HG03135 (cell line): ENCODE measurements at regions not wholly inside any gene's neighbourhood (a gene's known extent, or its start where the extent isn't known, plus 50 kb on each side); places are given as distances from the start of the nearest gene placed in this dataset.
"Not testable (repeated sequence)": the region's sequence is repeated elsewhere in the genome, so short reads cannot be mapped to it uniquely, and the experiment has no call there.

Experiments used
- ATAC-seq: cut with Tn5 transposase; IDR thresholded peaks from one replicate; pipeline ENCODE4 v1.9.1; 2021; ENCODE audit warnings: mild to moderate bottlenecking, moderate library complexity; ENCODE audit not compliant: unreplicated experiment

- ATAC-seq, result no peak
These were observed 133.2 kb downstream of the LARP7 start for GRCh38 chr4:112770114-112770513.

- ATAC-seq, result no peak
These were observed 138.9 kb downstream of the LARP7 start for GRCh38 chr4:112775801-112776200.

- no peak for ATAC-seq
These were observed 139.6 kb downstream of the LARP7 start for GRCh38 chr4:112776535-112776934.

- no peak for ATAC-seq
These were observed 141.6 kb downstream of the LARP7 start for GRCh38 chr4:112778520-112778919.

GRCh38 chr4:112793033-112793432, 156.1 kb downstream of the LARP7 start:
- no peak for ATAC-seq

GRCh38 chr4:112800001-112800400, 163.1 kb downstream of the LARP7 start:
- ATAC-seq, result no peak

GRCh38 chr4:112801341-112801740, 164.4 kb downstream of the LARP7 start:
- no peak for ATAC-seq

- ATAC-seq, result no peak
These were observed 165.8 kb downstream of the LARP7 start for GRCh38 chr4:112802780-112803179.

GRCh38 chr4:112807083-112807482, 170.1 kb downstream of the LARP7 start:
- peak; percentile 80 for ATAC-seq

- ATAC-seq, result no peak
These were observed 171.1 kb downstream of the LARP7 start for GRCh38 chr4:112808001-112808400.

- ATAC-seq, result no peak
These were observed 176.8 kb downstream of the LARP7 start for GRCh38 chr4:112813790-112814189.

- ATAC-seq, result peak; percentile 91
These were observed 181.1 kb downstream of the LARP7 start for GRCh38 chr4:112817933-112818593.

- ATAC-seq, result peak; percentile 31
These were observed 181.6 kb downstream of the LARP7 start for GRCh38 chr4:112818594-112818965.

- no peak for ATAC-seq
These were observed 182.8 kb downstream of the LARP7 start for GRCh38 chr4:112819729-112820128.

- ATAC-seq, result no peak
These were observed 186.2 kb downstream of the LARP7 start for GRCh38 chr4:112823156-112823555.

GRCh38 chr4:112823606-112824005, 186.7 kb downstream of the LARP7 start:
- no peak for ATAC-seq

- ATAC-seq, result no peak
These were observed 193.9 kb downstream of the LARP7 start for GRCh38 chr4:112830753-112831386.

- no peak for ATAC-seq
These were observed 195.6 kb downstream of the LARP7 start for GRCh38 chr4:112832493-112832892.

- no peak for ATAC-seq
These were observed 200.0 kb downstream of the LARP7 start for GRCh38 chr4:112836895-112837294.

- ATAC-seq, result not testable (repeated sequence)
These were observed 201.1 kb downstream of the LARP7 start for GRCh38 chr4:112838015-112838414.

- no peak for ATAC-seq
These were observed 203.1 kb downstream of the LARP7 start for GRCh38 chr4:112840061-112840460.

GRCh38 chr4:112840619-112841018, 203.7 kb downstream of the LARP7 start:
- ATAC-seq, result no peak

- ATAC-seq, result no peak
These were observed 205.6 kb downstream of the LARP7 start for GRCh38 chr4:112842513-112842912.
